ENCODE measurements at regions not wholly inside any gene's neighbourhood (a gene's known extent, or its start where the extent isn't known, plus 50 kb on each side); places are given as distances from the start of the nearest gene placed in this dataset.

DNA sequence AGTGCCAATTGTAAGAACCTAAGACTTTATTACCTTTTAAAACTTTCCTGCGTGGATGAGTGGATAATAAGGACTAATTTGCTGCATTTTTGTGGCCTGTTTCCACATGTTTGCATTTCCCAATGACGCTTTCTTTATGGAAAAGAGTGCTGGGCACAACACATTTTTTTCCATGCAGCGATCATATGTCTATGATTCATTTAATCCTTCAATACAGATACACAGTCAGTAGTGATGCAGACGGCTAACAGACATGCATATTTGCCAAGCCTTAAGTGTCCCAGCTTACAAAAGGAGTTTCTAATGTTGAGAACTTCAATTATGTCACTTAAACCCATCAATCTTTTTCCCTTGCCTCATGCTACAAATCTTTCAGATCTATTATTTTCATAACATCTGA is 239.8 kb upstream of the PREP start:
- TF ChIP-seq POLR2AphosphoS5 (IDR thresholded peaks at IDR 0.05; ENCODE audit: low read depth, low read length) (no peak), POLR2A (IDR thresholded peaks at IDR 0.05; ENCODE audit: low read depth, low read length) (no peak), TAF1 (IDR thresholded peaks at IDR 0.05; ENCODE audit: borderline replicate concordance, low read depth, low read length) (no peak)

Measured in GM12892 (cell line).